IPS DF 4.7 (cell line): ENCODE measurements at regions not wholly inside any gene's neighbourhood (a gene's known extent, or its start where the extent isn't known, plus 50 kb on each side); places are given as distances from the start of the nearest gene placed in this dataset.

ENCODE experiments used
- DNase-seq: peaks from one replicate; pipeline ENCODE4 v3.0.0-alpha.2; 2013; ENCODE audit warnings: low spot score; ENCODE audit errors: extremely low read depth

GRCh38 chr7:24521917-24522623, 51.2 kb upstream of the PALS2 start:
- DNase-seq, result no peak
